ENCODE measurements at regions not wholly inside any gene's neighbourhood (a gene's known extent, or its start where the extent isn't known, plus 50 kb on each side); places are given as distances from the start of the nearest gene placed in this dataset.
A peak's percentile ranks its signal among the peaks of the same experiment; 100 is the strongest.

DNA sequence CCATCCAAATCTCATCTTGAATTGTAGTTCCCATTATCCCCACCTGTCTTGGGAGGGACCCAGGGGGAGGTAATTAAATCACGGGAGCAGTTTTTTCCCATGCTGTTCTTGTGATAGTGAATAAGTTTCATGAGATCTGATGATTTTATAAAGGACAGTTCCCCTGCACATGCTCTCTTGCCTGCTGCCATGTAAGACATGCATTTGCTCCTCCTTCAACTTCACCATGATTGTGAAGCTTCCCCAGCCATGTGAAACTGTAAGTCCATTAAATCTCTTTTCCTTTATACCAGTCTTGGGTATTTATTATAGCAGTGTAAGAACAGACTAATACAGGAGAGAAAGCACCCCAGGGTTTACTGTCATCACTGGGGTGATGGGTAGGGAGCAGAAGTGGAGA is 220.4 kb upstream of the NUDT4 start:
- Histone ChIP-seq H3K27ac (ENCODE audit: low read depth, low read length) (no peak overlapping the region), H3K36me3 (ENCODE audit: control insufficient read depth in 5 of 5, insufficient read depth in 5 of 5, low read length in 5 of 5) (no peaks in the 10 kb centered on the region), H3K27me3 (ENCODE audit: control insufficient read depth in 5 of 5, insufficient read depth in 4 of 5, low read length in 5 of 5) (no peaks in the 10 kb centered on the region), H3K4me1 (ENCODE audit: control insufficient read depth in 5 of 5, insufficient read depth in 5 of 5, low read length in 5 of 5) (no peaks in the 10 kb centered on the region), H3K9ac (ENCODE audit: low read length in 5 of 5) (no peak overlapping the region), H3K9me3 (ENCODE audit: control insufficient read depth in 5 of 5, low read length in 5 of 5) (peaks cover 0 to 6% (median 2%) of the 10 kb centered on the region in 5 donors), H3K4me3 (ENCODE audit: low read depth in 1 of 5, low read length in 5 of 5) (no peak overlapping the region)

DNA sequence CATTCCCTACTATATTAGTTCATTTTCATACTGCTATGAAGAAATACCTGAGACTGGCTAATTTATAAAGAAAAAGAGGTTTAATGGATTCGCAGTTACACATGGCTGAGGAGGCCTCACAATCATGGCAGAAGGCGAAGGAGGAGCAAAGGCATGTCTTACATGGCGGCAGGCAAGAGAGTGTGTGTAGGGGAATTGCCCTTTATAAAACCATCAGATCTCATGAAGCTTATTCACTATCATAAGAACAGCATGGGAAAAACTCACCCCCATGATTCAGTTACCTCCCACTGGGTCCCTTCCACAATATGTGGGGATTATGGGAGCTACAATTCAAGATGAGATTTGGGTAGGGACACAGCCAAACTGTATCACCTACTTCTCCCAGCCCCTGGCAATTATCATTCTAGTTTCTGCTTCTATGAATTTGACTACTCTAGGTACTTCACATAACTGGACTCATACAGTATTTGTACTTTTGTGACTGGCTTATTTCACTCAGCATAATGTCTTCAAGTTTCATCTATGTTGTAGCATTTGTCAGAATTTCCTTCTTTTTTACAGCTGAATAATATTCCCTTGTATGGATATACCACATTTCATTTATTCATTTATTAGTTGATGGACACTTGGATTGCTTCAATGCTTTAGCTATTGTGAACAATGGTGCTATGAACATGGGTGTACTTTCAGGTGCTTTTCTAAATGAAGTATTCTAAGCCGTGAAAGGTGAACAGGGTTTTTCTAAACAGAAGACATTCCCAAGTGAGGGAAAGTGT is 219.5 kb upstream of the NUDT4 start:
- no peak overlapping the region for H3K27ac ChIP-seq (ENCODE audit: low read depth, low read length)
- H3K9ac ChIP-seq (ENCODE audit: low read length in 5 of 5), result no peak overlapping the region
- no peaks in the 10 kb centered on the region for H3K4me1 ChIP-seq (ENCODE audit: control insufficient read depth in 5 of 5, insufficient read depth in 5 of 5, low read length in 5 of 5)
- no peaks in the 10 kb centered on the region for H3K36me3 ChIP-seq (ENCODE audit: control insufficient read depth in 5 of 5, insufficient read depth in 5 of 5, low read length in 5 of 5)
- no peak overlapping the region for H3K4me3 ChIP-seq (ENCODE audit: low read depth in 1 of 5, low read length in 5 of 5)
- H3K27me3 ChIP-seq (ENCODE audit: control insufficient read depth in 5 of 5, insufficient read depth in 4 of 5, low read length in 5 of 5), result no peaks in the 10 kb centered on the region
- peaks cover 0 to 6% (median 2%) of the 10 kb centered on the region in 5 donors for H3K9me3 ChIP-seq (ENCODE audit: control insufficient read depth in 5 of 5, low read length in 5 of 5)

DNA sequence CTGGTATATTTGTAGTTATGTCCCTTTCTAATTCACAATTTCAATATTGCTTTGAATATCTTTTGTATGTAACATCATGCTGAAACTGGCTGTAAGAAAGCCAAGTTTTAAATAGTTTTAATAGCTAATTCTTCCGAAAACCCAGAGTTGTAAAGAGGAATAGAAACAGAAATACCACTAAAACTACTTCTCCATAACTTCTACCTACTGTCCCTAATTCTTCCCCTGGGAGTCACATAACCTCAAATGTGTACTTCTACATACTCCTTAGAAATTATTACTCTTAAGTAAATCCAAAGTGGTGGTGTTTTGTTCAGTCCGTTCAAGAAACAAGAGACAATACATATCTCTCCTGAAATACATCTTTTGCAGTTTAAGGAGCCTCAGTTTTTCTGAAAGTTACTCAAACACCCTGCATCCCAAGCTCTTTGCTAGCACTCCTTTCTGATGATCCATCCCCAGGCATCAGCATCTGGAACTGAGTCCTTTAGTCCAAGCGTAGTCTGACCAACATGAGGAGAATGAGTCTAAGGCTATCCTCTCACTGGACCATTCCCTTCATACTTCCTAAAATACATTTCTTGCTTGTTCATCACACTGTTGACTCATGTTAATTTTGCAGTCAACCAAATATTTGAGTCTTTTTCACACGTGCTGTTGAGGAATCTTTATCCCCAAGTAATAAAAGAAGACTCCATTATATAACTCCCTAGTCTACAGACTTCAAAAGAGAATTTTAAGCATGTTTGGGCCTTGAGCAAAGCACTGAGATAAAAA is 214.3 kb upstream of the NUDT4 start:
- peaks cover 0 to 4% (median 2%) of the 10 kb centered on the region in 5 donors for H3K9me3 ChIP-seq (ENCODE audit: control insufficient read depth in 5 of 5, low read length in 5 of 5)
- H3K27me3 ChIP-seq (ENCODE audit: control insufficient read depth in 5 of 5, insufficient read depth in 4 of 5, low read length in 5 of 5), result no peaks in the 10 kb centered on the region
- H3K4me1 ChIP-seq (ENCODE audit: control insufficient read depth in 5 of 5, insufficient read depth in 5 of 5, low read length in 5 of 5), result peaks cover 0 to 7% (median 4%) of the 10 kb centered on the region in 5 donors
- H3K27ac ChIP-seq (ENCODE audit: low read depth, low read length), result no peak overlapping the region
- H3K36me3 ChIP-seq (ENCODE audit: control insufficient read depth in 5 of 5, insufficient read depth in 5 of 5, low read length in 5 of 5), result no peaks in the 10 kb centered on the region
- H3K4me3 ChIP-seq (ENCODE audit: low read depth in 1 of 5, low read length in 5 of 5), result no peak overlapping the region
- no peak overlapping the region for H3K9ac ChIP-seq (ENCODE audit: low read length in 5 of 5)

DNA sequence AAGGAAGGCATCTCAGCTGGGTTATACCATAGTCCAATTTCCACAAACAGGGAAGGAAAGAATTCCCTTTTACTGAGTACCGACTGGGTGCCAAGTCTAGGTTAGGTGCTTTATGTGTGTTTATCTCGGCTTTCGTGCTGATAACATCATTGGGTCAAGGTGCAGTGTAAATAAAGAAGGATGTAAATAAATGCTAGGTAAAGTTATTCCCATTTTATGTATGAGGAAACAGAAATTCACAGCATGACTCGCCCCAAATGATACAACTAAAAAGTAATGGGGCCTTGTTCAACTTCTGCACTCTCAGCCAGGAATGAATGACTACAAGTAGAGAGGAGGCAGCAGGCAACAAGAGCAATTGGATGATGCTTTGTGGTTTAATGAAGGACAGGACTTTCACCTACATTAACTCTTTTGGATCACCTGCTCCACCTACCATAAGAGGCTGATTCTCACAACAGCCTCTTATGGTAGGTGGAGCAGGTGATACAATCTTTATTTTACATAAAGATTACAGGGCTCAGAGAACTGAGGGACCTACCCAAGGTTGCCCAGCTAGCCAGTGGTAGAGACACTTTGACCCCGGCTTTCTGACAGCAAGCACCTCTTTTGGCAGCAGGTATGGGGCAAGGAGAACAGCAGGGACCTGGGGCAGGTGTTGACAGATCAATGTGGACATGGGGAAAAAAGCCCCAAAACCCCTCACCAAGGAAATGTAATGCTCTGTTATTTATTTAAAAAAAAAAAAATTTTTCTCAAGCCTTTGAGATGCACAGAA is 213.4 kb upstream of the NUDT4 start:
- no peaks in the 10 kb centered on the region for H3K27me3 ChIP-seq (ENCODE audit: control insufficient read depth in 5 of 5, insufficient read depth in 4 of 5, low read length in 5 of 5)
- peaks cover 0 to 7% (median 4%) of the 10 kb centered on the region in 5 donors for H3K4me1 ChIP-seq (ENCODE audit: control insufficient read depth in 5 of 5, insufficient read depth in 5 of 5, low read length in 5 of 5)
- no peak overlapping the region for H3K27ac ChIP-seq (ENCODE audit: low read depth, low read length)
- H3K4me3 ChIP-seq (ENCODE audit: low read depth in 1 of 5, low read length in 5 of 5), result no peak overlapping the region
- H3K36me3 ChIP-seq (ENCODE audit: control insufficient read depth in 5 of 5, insufficient read depth in 5 of 5, low read length in 5 of 5), result no peaks in the 10 kb centered on the region
- no peaks in the 10 kb centered on the region for H3K9me3 ChIP-seq (ENCODE audit: control insufficient read depth in 5 of 5, low read length in 5 of 5)
- no peak overlapping the region for H3K9ac ChIP-seq (ENCODE audit: low read length in 5 of 5)

DNA sequence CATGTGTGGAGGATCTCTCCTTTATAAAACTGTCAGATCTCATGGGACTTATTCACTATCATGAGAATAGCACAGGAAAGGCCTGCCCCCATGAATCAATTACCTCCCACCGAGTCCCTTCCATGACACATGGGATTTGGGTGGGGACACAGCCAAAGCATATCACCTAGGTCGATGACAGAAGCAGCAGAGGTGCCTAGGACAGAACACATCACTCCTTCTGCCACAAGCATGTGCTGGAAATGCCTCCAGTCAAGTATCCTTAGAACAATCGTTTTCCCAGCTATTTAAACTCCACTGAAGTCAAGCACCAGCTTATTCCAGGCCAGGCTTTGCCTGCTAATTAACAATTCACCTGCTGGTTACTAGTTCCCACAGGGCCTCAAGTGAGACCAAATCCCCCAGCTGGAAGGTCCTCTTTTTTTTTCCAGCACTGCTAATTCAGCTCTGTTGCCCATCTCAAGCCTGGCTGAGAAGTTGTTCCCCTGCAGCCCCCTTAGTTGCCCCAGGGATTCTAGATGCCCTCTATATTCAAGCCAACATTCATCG is 212.3 kb upstream of the NUDT4 start:
- no peak overlapping the region for H3K4me3 ChIP-seq (ENCODE audit: low read depth in 1 of 5, low read length in 5 of 5)
- H3K27ac ChIP-seq (ENCODE audit: low read depth, low read length), result no peak overlapping the region
- no peaks in the 10 kb centered on the region for H3K36me3 ChIP-seq (ENCODE audit: control insufficient read depth in 5 of 5, insufficient read depth in 5 of 5, low read length in 5 of 5)
- H3K27me3 ChIP-seq (ENCODE audit: control insufficient read depth in 5 of 5, insufficient read depth in 4 of 5, low read length in 5 of 5), result no peaks in the 10 kb centered on the region
- H3K9me3 ChIP-seq (ENCODE audit: control insufficient read depth in 5 of 5, low read length in 5 of 5), result no peaks in the 10 kb centered on the region
- H3K9ac ChIP-seq (ENCODE audit: low read length in 5 of 5), result no peak overlapping the region
- H3K4me1 ChIP-seq (ENCODE audit: control insufficient read depth in 5 of 5, insufficient read depth in 5 of 5, low read length in 5 of 5), result peaks cover 0 to 7% (median 4%) of the 10 kb centered on the region in 5 donors

DNA sequence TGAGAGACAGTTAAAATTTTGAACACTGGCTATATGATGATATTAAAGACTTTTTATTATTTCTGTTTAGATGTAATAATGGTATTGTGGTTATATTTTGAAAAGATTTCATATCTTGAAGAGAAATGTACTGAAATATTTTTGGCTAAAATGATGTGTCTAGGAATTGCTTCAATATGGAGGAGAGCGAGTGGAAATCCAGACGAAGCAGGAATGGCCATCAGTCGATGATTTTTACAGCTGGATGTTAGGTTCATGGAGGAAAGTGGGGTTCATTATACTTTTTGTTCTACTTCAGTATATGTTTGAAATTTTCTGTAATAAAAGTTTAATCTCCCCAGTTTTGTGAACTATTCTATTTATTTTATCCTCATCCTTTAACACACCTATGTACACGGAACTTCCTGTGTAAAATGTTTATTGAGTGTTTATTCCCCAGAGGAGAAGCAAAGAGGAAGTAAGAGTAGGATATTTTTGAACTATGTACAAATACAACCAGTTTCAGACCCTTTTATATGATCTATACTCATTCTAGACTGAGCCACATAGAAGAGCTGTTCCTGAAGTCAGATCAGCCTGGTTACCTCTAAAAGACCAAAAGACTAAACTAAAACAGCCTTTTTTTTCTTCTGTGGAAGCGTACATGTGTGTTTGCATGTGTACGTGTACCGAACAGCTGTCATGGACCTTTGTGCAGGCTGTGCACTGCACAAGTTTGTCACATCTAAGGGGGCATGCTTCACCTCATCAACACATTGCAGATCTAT is 211.0 kb upstream of the NUDT4 start:
- Histone ChIP-seq H3K4me1 (ENCODE audit: control insufficient read depth in 5 of 5, insufficient read depth in 5 of 5, low read length in 5 of 5) (peaks cover 0 to 9% (median 5%) of the 10 kb centered on the region in 5 donors), H3K9me3 (ENCODE audit: control insufficient read depth in 5 of 5, low read length in 5 of 5) (no peaks in the 10 kb centered on the region), H3K27me3 (ENCODE audit: control insufficient read depth in 5 of 5, insufficient read depth in 4 of 5, low read length in 5 of 5) (no peaks in the 10 kb centered on the region), H3K27ac (ENCODE audit: low read depth, low read length) (no peak overlapping the region), H3K36me3 (ENCODE audit: control insufficient read depth in 5 of 5, insufficient read depth in 5 of 5, low read length in 5 of 5) (no peaks in the 10 kb centered on the region), H3K9ac (ENCODE audit: low read length in 5 of 5) (no peak overlapping the region), H3K4me3 (ENCODE audit: low read depth in 1 of 5, low read length in 5 of 5) (no peak overlapping the region)

DNA sequence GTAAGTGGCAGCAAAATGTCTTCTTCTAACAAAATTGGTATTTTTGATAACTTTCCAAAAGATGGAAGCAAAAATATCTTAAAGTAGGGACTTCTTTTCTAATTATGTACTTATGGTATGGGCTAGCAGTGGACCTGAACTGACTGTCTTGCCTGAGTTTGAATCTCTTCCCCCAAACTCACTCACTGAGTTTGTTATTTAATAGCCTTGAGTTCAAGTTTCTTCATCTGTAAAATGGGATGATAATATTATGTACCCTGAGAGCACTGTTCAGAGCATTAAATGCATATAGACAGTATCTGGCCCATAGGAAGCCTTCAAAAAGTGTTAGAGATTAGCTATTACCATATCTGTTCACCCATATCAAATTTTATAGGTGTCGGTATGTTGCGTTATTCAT is 210.4 kb upstream of the NUDT4 start:
- no peaks in the 10 kb centered on the region for H3K27me3 ChIP-seq (ENCODE audit: control insufficient read depth in 5 of 5, insufficient read depth in 4 of 5, low read length in 5 of 5)
- no peaks in the 10 kb centered on the region for H3K36me3 ChIP-seq (ENCODE audit: control insufficient read depth in 5 of 5, insufficient read depth in 5 of 5, low read length in 5 of 5)
- H3K4me1 ChIP-seq (ENCODE audit: control insufficient read depth in 5 of 5, insufficient read depth in 5 of 5, low read length in 5 of 5), result peaks cover 0 to 9% (median 5%) of the 10 kb centered on the region in 5 donors
- no peak overlapping the region for H3K27ac ChIP-seq (ENCODE audit: low read depth, low read length)
- no peak overlapping the region for H3K4me3 ChIP-seq (ENCODE audit: low read depth in 1 of 5, low read length in 5 of 5)
- no peak overlapping the region for H3K9ac ChIP-seq (ENCODE audit: low read length in 5 of 5)
- no peaks in the 10 kb centered on the region for H3K9me3 ChIP-seq (ENCODE audit: control insufficient read depth in 5 of 5, low read length in 5 of 5)

DNA sequence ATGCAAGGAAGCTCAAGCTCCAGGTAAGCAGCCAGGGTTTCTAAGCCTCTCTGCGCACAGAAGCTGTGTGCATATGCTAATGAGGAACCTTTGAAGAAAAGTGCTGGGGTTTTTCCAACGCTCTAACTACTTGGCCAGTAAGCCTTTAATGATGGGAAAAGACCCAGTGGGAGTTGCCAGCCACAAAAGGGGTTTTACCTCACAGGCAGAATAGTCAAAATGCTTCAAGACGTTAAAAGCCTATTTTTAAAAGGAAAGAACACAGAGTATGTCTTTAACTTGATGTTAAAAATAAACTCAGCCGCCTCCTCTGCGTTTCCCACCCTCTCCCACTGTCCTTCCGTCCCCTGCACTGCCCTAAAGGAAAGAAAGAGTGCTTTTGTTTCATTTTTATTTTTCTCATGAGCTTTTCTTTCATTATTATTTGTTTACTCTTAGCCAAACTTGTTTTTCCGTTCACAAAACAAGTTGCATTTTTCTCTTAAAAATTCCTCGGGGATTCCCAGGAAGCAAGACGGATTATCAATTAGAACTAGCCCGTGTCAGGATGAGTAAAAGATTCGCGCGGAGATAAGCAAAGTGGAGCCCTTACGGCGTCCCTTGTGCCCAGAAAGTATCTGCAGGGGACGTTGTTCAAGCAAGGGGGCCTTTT is 209.8 kb upstream of the NUDT4 start:
- Histone ChIP-seq H3K9ac (ENCODE audit: low read length in 5 of 5) (peak overlapping the region in 3 of 5 donors; percentile 2 to 60 (median 57)), H3K27me3 (ENCODE audit: control insufficient read depth in 5 of 5, insufficient read depth in 4 of 5, low read length in 5 of 5) (no peaks in the 10 kb centered on the region), H3K27ac (ENCODE audit: low read depth, low read length) (no peak overlapping the region), H3K9me3 (ENCODE audit: control insufficient read depth in 5 of 5, low read length in 5 of 5) (no peaks in the 10 kb centered on the region), H3K4me1 (ENCODE audit: control insufficient read depth in 5 of 5, insufficient read depth in 5 of 5, low read length in 5 of 5) (peaks cover 0 to 15% (median 8%) of the 10 kb centered on the region in 5 donors), H3K36me3 (ENCODE audit: control insufficient read depth in 5 of 5, insufficient read depth in 5 of 5, low read length in 5 of 5) (no peaks in the 10 kb centered on the region), H3K4me3 (ENCODE audit: low read depth in 1 of 5, low read length in 5 of 5) (peak overlapping the region; percentile 49 to 74 (median 58))

DNA sequence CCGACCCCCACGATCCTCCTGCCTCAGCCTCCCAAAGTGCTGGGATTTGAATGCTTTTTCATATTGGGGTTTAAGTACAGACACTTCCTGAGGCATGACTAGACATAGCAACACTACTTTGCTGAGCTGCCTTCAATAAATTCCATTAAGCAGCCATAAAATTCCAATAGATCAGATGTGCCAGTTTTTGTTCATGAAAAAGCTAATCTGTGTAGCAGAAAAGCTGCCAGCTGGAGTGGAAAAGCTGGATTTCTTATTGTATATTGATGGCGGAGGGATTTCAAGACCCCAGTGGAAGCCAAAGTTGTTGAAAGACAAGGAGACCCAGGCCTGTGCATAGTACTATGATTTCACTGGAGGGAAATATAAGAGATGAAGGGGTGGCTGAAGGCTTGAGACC is 209.0 kb upstream of the NUDT4 start:
- H3K36me3 ChIP-seq (ENCODE audit: control insufficient read depth in 5 of 5, insufficient read depth in 5 of 5, low read length in 5 of 5), result no peaks in the 10 kb centered on the region
- peaks cover 0 to 22% (median 14%) of the 10 kb centered on the region in 5 donors for H3K4me1 ChIP-seq (ENCODE audit: control insufficient read depth in 5 of 5, insufficient read depth in 5 of 5, low read length in 5 of 5)
- H3K9me3 ChIP-seq (ENCODE audit: control insufficient read depth in 5 of 5, low read length in 5 of 5), result no peaks in the 10 kb centered on the region
- H3K27me3 ChIP-seq (ENCODE audit: control insufficient read depth in 5 of 5, insufficient read depth in 4 of 5, low read length in 5 of 5), result no peaks in the 10 kb centered on the region
- no peak overlapping the region for H3K9ac ChIP-seq (ENCODE audit: low read length in 5 of 5)
- H3K27ac ChIP-seq (ENCODE audit: low read depth, low read length), result no peak overlapping the region
- H3K4me3 ChIP-seq (ENCODE audit: low read depth in 1 of 5, low read length in 5 of 5), result peak overlapping the region in 1 of 5 donors; percentile 60
